ENCODE measurements at regions not wholly inside any gene's neighbourhood (a gene's known extent, or its start where the extent isn't known, plus 50 kb on each side); places are given as distances from the start of the nearest gene placed in this dataset.
"Not testable (repeated sequence)": the region's sequence is repeated elsewhere in the genome, so short reads cannot be mapped to it uniquely, and the experiment has no call there.

DNA sequence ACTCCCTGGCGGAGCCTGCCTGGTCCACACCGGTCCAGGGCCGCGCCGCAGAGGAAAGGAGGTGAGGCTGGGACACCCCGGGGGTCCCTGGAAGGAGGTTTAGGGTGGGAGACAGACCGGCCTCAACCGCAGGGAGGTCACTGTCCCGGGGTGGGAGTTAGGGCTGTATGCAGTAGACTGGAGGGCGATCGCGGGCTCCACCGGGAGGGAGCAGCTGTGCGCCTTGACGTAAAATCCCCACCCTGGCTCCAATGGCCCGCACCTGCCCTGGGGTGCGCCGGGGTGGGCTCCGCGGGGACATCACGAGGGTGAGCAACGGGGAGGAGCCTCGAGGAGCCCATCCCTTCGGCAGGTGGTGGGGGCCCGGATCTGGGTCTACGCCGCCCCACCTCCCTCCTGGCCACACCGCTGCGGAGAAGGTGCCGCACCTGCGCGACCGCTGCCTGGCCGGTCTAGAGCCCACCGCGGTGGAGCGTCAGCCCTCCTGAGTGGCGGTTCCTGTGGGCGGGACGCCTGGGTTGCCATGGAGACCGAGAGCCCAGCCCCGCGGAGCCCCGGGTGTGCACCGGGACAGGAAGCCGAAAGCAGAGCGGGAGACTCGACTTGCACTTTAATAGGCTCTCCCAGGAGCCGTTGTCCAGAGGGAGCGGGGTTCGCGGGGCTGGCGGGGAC is 105.1 kb downstream of the ADRA2C start:
- Histone ChIP-seq H3K4me3 (ENCODE audit: low read length) (no peak overlapping the region), H3K4me1 (ENCODE audit: control insufficient read depth, insufficient read depth, low read length) (no peaks in the 10 kb centered on the region), H3K9me3 (ENCODE audit: control insufficient read depth, low read length) (no peaks in the 10 kb centered on the region), H3K27me3 (ENCODE audit: control insufficient read depth, insufficient read depth) (no peaks in the 10 kb centered on the region), H3K27ac (ENCODE audit: low read length) (no peak overlapping the region)
- 4% methylated on average over 53 of the region's 53 CpGs for WGBS
- intact Hi-C loops (cut with DNase I) = loop anchor here in 1 of 4 donors (10.0 kb wide), 1 partner anchor 767 kb away; no protein-coding TSS in a partner anchor
- no peak for ATAC-seq
- no peak for DNase-seq

GRCh38 chr4:3871881-3872833 is 106.0 kb downstream of the ADRA2C start:
- Histone ChIP-seq H3K9me3 (ENCODE audit: control insufficient read depth, low read length) (no peaks in the 10 kb centered on the region), H3K4me3 (ENCODE audit: low read length) (no peak overlapping the region), H3K27ac (ENCODE audit: low read length) (no peak overlapping the region), H3K27me3 (ENCODE audit: control insufficient read depth, insufficient read depth) (no peaks in the 10 kb centered on the region), H3K4me1 (ENCODE audit: control insufficient read depth, insufficient read depth, low read length) (no peaks in the 10 kb centered on the region)
- ATAC-seq (no peak), DNase-seq (no peak)
- 10% methylated on average over 59 of the region's 59 CpGs for WGBS
- intact Hi-C loops (cut with DNase I) = loop anchor here in 1 of 4 donors (10.0 kb wide), 1 partner anchor 767 kb away; no protein-coding TSS in a partner anchor

DNA sequence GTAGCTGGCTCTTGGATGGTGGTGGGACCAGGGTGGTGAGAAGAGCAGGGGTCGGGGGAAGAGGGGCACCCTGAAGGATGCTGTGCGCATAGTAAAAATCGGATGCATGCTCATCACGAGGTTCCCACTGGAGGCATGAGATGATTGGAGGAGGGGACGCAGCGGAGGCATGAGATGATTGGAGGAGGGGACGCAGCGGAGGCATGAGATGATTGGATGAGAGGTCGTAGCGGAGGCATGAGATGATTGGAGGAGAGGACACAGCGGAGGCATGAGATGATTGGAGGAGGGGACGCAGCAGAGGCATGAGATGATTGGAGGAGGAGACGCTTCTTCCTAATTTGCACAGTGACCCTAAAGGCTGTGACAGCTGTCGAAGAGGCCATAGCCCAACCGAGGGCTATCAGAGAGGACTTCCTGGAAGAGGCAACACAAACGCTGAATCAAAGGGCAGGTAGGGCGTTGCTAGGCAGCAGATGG is 106.7 kb downstream of the ADRA2C start:
- ATAC-seq = no peak

GRCh38 chr4:3873408-3874027 is 107.3 kb downstream of the ADRA2C start:
- no peak overlapping the region for H3K27ac ChIP-seq (ENCODE audit: low read length)
- H3K4me3 ChIP-seq (ENCODE audit: low read length) = no peak overlapping the region
- ATAC-seq (no peak), DNase-seq (no peak)
- 27% methylated on average over 14 of the region's 14 CpGs for WGBS
- H3K4me1 ChIP-seq (ENCODE audit: control insufficient read depth, insufficient read depth, low read length) = no peaks in the 10 kb centered on the region
- no peaks in the 10 kb centered on the region for H3K27me3 ChIP-seq (ENCODE audit: control insufficient read depth, insufficient read depth)
- intact Hi-C loops (cut with DNase I) = loop anchor here in 1 of 4 donors (10.0 kb wide), 1 partner anchor 769 kb away; no protein-coding TSS in a partner anchor
- H3K9me3 ChIP-seq (ENCODE audit: control insufficient read depth, low read length) = no peaks in the 10 kb centered on the region

More for the DNA sequence above, 106.7 kb downstream of the ADRA2C start:
- Histone ChIP-seq H3K27ac (ENCODE audit: low read length) (no peak overlapping the region), H3K27me3 (ENCODE audit: control insufficient read depth, insufficient read depth) (no peaks in the 10 kb centered on the region), H3K4me3 (ENCODE audit: low read length) (no peak overlapping the region), H3K4me1 (ENCODE audit: control insufficient read depth, insufficient read depth, low read length) (no peaks in the 10 kb centered on the region), H3K9me3 (ENCODE audit: control insufficient read depth, low read length) (no peaks in the 10 kb centered on the region)
- intact Hi-C loops (cut with DNase I) = loop anchor here in 1 of 4 donors (10.0 kb wide), 1 partner anchor 768 kb away; no protein-coding TSS in a partner anchor
- no peak for DNase-seq
- WGBS = 71% methylated on average over 17 of the region's 17 CpGs

- intact Hi-C loops (cut with DNase I) = loop anchor here in 1 of 4 donors (10.0 kb wide), 1 partner anchor 769 kb away; no protein-coding TSS in a partner anchor
- Histone ChIP-seq H3K27me3 (ENCODE audit: control insufficient read depth, insufficient read depth) (no peaks in the 10 kb centered on the region), H3K27ac (ENCODE audit: low read length) (no peak overlapping the region), H3K4me3 (ENCODE audit: low read length) (no peak overlapping the region), H3K9me3 (ENCODE audit: control insufficient read depth, low read length) (no peaks in the 10 kb centered on the region), H3K4me1 (ENCODE audit: control insufficient read depth, insufficient read depth, low read length) (no peaks in the 10 kb centered on the region)
- no peak for ATAC-seq
- no peak for DNase-seq
- WGBS = 83% methylated on average over 16 of the region's 16 CpGs
Observed at GRCh38 chr4:3874028-3874415, 107.8 kb downstream of the ADRA2C start.

DNA sequence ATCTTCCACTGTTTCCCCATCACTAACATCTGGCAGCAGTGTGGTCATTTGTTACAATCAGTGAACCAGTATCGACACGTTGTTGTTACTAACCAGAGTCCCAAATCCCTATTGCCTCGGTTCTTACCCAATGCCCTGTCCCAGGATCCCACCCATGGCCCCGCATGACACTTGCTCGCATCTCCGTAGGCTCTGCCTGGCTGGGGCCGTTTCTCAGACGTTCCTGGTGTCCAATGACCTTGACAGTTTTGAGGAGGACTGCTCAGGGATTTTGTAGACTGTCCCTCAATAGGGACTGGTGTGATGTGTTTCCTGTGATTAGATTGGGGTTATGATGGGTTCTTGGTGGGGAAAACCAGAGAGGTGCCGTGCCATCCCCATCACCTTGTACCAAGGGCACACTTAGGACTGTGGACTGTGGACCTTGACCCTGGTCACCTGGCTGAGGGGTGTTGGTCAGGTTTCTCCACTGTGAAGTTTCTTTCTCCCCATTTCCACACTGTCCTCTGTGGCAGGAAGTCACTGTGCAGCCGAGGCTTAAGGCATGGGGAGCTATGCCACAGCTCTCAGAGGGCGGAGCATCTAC is 108.4 kb downstream of the ADRA2C start:
- intact Hi-C loops (cut with DNase I) = loop anchor here in 1 of 4 donors (10.0 kb wide), 1 partner anchor 770 kb away; no protein-coding TSS in a partner anchor
- no peaks in the 10 kb centered on the region for H3K9me3 ChIP-seq (ENCODE audit: control insufficient read depth, low read length)
- H3K27me3 ChIP-seq (ENCODE audit: control insufficient read depth, insufficient read depth) = no peaks in the 10 kb centered on the region
- no peak for ATAC-seq
- no peak overlapping the region for H3K27ac ChIP-seq (ENCODE audit: low read length)
- H3K4me3 ChIP-seq (ENCODE audit: low read length) = no peak overlapping the region
- no peak for DNase-seq
- H3K4me1 ChIP-seq (ENCODE audit: control insufficient read depth, insufficient read depth, low read length) = no peaks in the 10 kb centered on the region
- WGBS = 64% methylated on average over 11 of the region's 11 CpGs

- DNase-seq = no peak
- WGBS = 62% methylated on average over 4 of the region's 4 CpGs
- no peaks in the 10 kb centered on the region for H3K27me3 ChIP-seq (ENCODE audit: control insufficient read depth, insufficient read depth)
Observed at GRCh38 chr4:3875466-3875865, 109.3 kb downstream of the ADRA2C start.

DNA sequence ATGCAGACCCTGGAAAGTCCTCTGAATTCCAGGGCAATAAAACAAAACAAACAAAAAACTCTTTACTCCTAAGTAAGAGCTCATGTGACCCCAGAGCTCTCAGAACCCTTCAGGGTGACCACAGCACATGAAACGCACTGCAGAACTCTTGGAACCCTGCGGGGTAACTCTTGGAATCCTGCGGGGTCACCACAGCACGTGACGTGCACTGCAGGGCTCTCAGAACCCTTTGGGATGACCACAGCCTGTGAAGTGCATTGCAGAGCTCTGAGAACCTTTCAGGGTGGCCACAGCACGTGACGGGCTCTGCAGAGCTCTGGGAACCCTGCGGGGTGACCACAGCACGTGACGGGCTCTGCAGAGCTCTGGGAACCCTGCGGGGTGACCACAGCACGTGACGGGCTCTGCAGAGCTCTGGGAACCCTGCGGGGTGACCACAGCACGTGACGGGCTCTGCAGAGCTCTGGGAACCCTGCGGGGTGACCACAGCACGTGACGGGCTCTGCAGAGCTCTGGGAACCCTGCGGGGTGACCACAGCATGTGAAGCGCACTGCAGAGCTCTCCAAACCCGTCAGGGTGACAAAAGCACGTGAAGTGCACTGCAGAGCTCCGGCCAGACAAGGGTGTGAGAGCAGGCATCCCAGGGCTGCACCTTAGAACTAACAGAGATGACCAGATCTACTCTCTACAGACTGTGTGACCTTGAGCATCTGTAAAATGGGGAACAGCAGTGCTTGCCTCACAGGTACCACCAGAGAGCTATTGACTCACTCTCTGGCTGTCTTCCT is 110.1 kb downstream of the ADRA2C start:
- H3K9me3 ChIP-seq (ENCODE audit: control insufficient read depth, low read length); H3K4me3 ChIP-seq (ENCODE audit: low read length); H3K4me1 ChIP-seq (ENCODE audit: control insufficient read depth, insufficient read depth, low read length); H3K27me3 ChIP-seq (ENCODE audit: control insufficient read depth, insufficient read depth); ATAC-seq; DNase-seq; H3K27ac ChIP-seq (ENCODE audit: low read length): not testable (repeated sequence)
- 70% methylated on average over 18 of the region's 24 CpGs for WGBS
- intact Hi-C loops (cut with DNase I) = loop anchor here in 1 of 4 donors (10.0 kb wide), 1 partner anchor 771 kb away; no protein-coding TSS in a partner anchor

More at GRCh38 chr4:3875466-3875865, 109.3 kb downstream of the ADRA2C start:
- intact Hi-C loops (cut with DNase I) = loop anchor here in 1 of 4 donors (10.0 kb wide), 1 partner anchor 771 kb away; no protein-coding TSS in a partner anchor
- no peaks in the 10 kb centered on the region for H3K4me1 ChIP-seq (ENCODE audit: control insufficient read depth, insufficient read depth, low read length)
- ATAC-seq = no peak
- no peaks in the 10 kb centered on the region for H3K9me3 ChIP-seq (ENCODE audit: control insufficient read depth, low read length)
- no peak overlapping the region for H3K4me3 ChIP-seq (ENCODE audit: low read length)
- H3K27ac ChIP-seq (ENCODE audit: low read length) = no peak overlapping the region

- ATAC-seq = no peak
- no peak overlapping the region for H3K27ac ChIP-seq (ENCODE audit: low read length)
- no peak overlapping the region for H3K4me3 ChIP-seq (ENCODE audit: low read length)
- intact Hi-C loops (cut with DNase I) = loop anchor here in 1 of 4 donors (10.0 kb wide), 1 partner anchor 772 kb away; no protein-coding TSS in a partner anchor
- no peaks in the 10 kb centered on the region for H3K9me3 ChIP-seq (ENCODE audit: control insufficient read depth, low read length)
- no peaks in the 10 kb centered on the region for H3K4me1 ChIP-seq (ENCODE audit: control insufficient read depth, insufficient read depth, low read length)
- H3K27me3 ChIP-seq (ENCODE audit: control insufficient read depth, insufficient read depth) = no peaks in the 10 kb centered on the region
- DNase-seq = no peak
Observed at GRCh38 chr4:3877236-3877635, 111.1 kb downstream of the ADRA2C start.
